HCT116 (cell line): ENCODE measurements at regions not wholly inside any gene's neighbourhood (a gene's known extent, or its start where the extent isn't known, plus 50 kb on each side); places are given as distances from the start of the nearest gene placed in this dataset.
A peak's percentile ranks its signal among the peaks of the same experiment; 100 is the strongest.
"Not testable (repeated sequence)": the region's sequence is repeated elsewhere in the genome, so short reads cannot be mapped to it uniquely, and the experiment has no call there.

Experiments
- ATAC-seq: fragments of 200-7000 bp; cut with Tn5 transposase; 2 replicates; pipeline ENCODE4 v1.9.1; 2020; ENCODE audit warnings: mild to moderate bottlenecking, moderate library complexity
- BruUV-seq: library from RNA; stranded (reverse); fragments of 400-500 nt; replicated peaks from 2 replicates; lab custom pipeline; 2021; lab: Mats Ljungman, UMichigan
- CTCF ChIA-PET: fragments of 300-600 bp; sonication (Branson Sonifier 250); formaldehyde crosslinking; loops from one replicate; lab custom pipeline; 2021; ENCODE audit warnings: antibody characterized with exemption; lab: Charles Lee
- POLR2A ChIA-PET: fragments of 300-600, 350-600 bp; sonication (Branson Sonifier 250); formaldehyde crosslinking; loops from one replicate; lab custom pipeline; 2021; ENCODE audit warnings: antibody characterized with exemption; lab: Charles Lee
- RAD21 ChIA-PET, 2 experiments: fragments of 300-600 bp; sonication (Branson Sonifier 250); formaldehyde crosslinking; loops; one replicate each; lab custom pipeline; 2023; ENCODE audit warnings: low total read pairs in 2 of 2; ENCODE audit not compliant: uncharacterized antibody in 2 of 2, unreplicated experiment in 2 of 2, low non-redundant PET in 1 of 2; lab: Charles Lee
- DNase-seq: peaks from one replicate; pipeline ENCODE4 v3.0.0-alpha.2; 2010; ENCODE audit warnings: low read depth, low spot score
- H2AFZ ChIP-seq: fragments of 200-600 bp; shearing (Covaris generic), sonication (generic); 2 replicates; pipeline ENCODE4 v1.6.1; 2017; ENCODE audit warnings: low read depth, mixed run types, mixed read lengths, antibody characterized with exemption, low read length; ENCODE audit not compliant: poor library complexity, severe bottlenecking
- H3K27ac ChIP-seq: 2 replicates; pipeline ENCODE4 v1.5.1; 2012; ENCODE audit warnings: low read depth, low read length
- H3K27me3 ChIP-seq: fragments of 200-600 bp; sonication (generic); 2 replicates; pipeline ENCODE4 v1.6.1; 2016; ENCODE audit warnings: mixed run types, low read length, mixed read lengths; ENCODE audit not compliant: insufficient read depth
- H3K36me3 ChIP-seq, 2 experiments: fragments of 200-500 bp in 1 of 2; fragments of 200-600 bp in 1 of 2; sonication (Bioruptor generic) in 1 of 2; sonication (generic) in 1 of 2; 2 replicates each; pipeline versions ENCODE4 v1.5.1 to v1.6.1; 2014 to 2016; ENCODE audit warnings: low read length in 2 of 2, inconsistent platforms in 1 of 2, mixed read lengths in 1 of 2, mixed run types in 1 of 2; ENCODE audit not compliant: insufficient read depth in 2 of 2, control insufficient read depth in 1 of 2
- H3K4me1 ChIP-seq, 2 experiments: fragments of 200-600 bp in 1 of 2; sonication (generic) in 1 of 2; 2 replicates each; pipeline versions ENCODE4 v1.5.1 to v1.6.1; 2012 to 2017; ENCODE audit warnings: low read length in 2 of 2, inconsistent platforms in 1 of 2, mild to moderate bottlenecking in 1 of 2, mixed read lengths in 1 of 2, mixed run types in 1 of 2, moderate library complexity in 1 of 2; ENCODE audit not compliant: insufficient read depth in 2 of 2, control insufficient read depth in 1 of 2
- H3K4me2 ChIP-seq: fragments of 200-600 bp; sonication (generic); 2 replicates; pipeline ENCODE4 v1.6.1; 2017; ENCODE audit warnings: mixed run types, low read length, mixed read lengths
- H3K4me3 ChIP-seq, 2 experiments: fragments of 200-600 bp in 1 of 2; sonication (generic) in 1 of 2; replicated peaks in 1 of 2; 2 replicates each; pipeline ENCODE4 v1.5.1; 2011 to 2016; ENCODE audit warnings: low read length in 2 of 2, control low read depth in 1 of 2, low read depth in 1 of 2, mild to moderate bottlenecking in 1 of 2, mixed read lengths in 1 of 2, mixed run types in 1 of 2
- H3K79me2 ChIP-seq: fragments of 200-600 bp; sonication (generic); 2 replicates; pipeline ENCODE4 v1.6.1; 2017; ENCODE audit warnings: mild to moderate bottlenecking, mixed run types, low read length, moderate library complexity, mixed read lengths; ENCODE audit not compliant: insufficient read depth
- H3K9ac ChIP-seq: fragments of 200-600 bp; sonication (generic); 2 replicates; pipeline ENCODE4 v1.6.1; 2016; ENCODE audit warnings: low read length, mixed read lengths
- H3K9me2 ChIP-seq: fragments of 200-600 bp; sonication (generic), shearing (Covaris generic); 2 replicates; pipeline ENCODE4 v1.6.1; 2017; ENCODE audit warnings: mixed run types, mild to moderate bottlenecking, moderate library complexity; ENCODE audit not compliant: insufficient read depth
- H3K9me3 ChIP-seq, 2 experiments: fragments of 200-500 bp in 1 of 2; fragments of 200-600 bp in 1 of 2; sonication (Bioruptor generic) in 1 of 2; sonication (generic) in 1 of 2; 2 replicates each; pipeline ENCODE4 v1.6.1; 2014 to 2017; ENCODE audit warnings: low read length in 2 of 2, mixed read lengths in 2 of 2, inconsistent platforms in 1 of 2, low read depth in 1 of 2, mild to moderate bottlenecking in 1 of 2, mixed run types in 1 of 2, moderate library complexity in 1 of 2; ENCODE audit not compliant: control insufficient read depth in 1 of 2, insufficient read depth in 1 of 2
- H4K20me1 ChIP-seq: fragments of 200-600 bp; sonication (generic), shearing (Covaris generic); 2 replicates; pipeline ENCODE4 v1.6.1; 2017; ENCODE audit warnings: mixed run types, mild to moderate bottlenecking, moderate library complexity; ENCODE audit not compliant: insufficient read depth
- CEBPB ChIP-seq: IDR thresholded peaks from 2 replicates; pipeline ENCODE4 v1.6.1; 2012; ENCODE audit warnings: low read depth
- EGR1 ChIP-seq: IDR thresholded peaks from 2 replicates; pipeline ENCODE4 v1.6.1; 2012; ENCODE audit warnings: low read depth
- FOSL1 ChIP-seq: IDR thresholded peaks from 2 replicates; pipeline ENCODE4 v1.6.1; 2012; ENCODE audit warnings: low read depth
- POLR2A ChIP-seq: IDR thresholded peaks from 2 replicates; pipeline ENCODE4 v1.7.0; 2011; ENCODE audit warnings: borderline replicate concordance; ENCODE audit not compliant: insufficient read depth, insufficient read length; ENCODE audit errors: extremely low read depth
- SIN3A ChIP-seq: IDR thresholded peaks from 2 replicates; pipeline ENCODE4 v1.6.1; 2012; ENCODE audit warnings: low read depth
- SRF ChIP-seq: IDR thresholded peaks from 2 replicates; pipeline ENCODE4 v1.6.1; 2012; ENCODE audit warnings: low read depth
- intact Hi-C: fragments of 100-400 bp; cut with micrococcal nuclease; formaldehyde crosslinking; loops from 2 replicates; pipeline ENCODE4 v1.10.0; 2022
- TF ChIP-seq, protein P1 (sequence below): IDR thresholded peaks from 2 replicates; pipeline ENCODE4 v1.6.1; 2012; ENCODE audit warnings: low read depth
- TF ChIP-seq, protein P2 (sequence below), 3 experiments: fragments of 200-600 bp in 1 of 3; sonication (generic) in 1 of 3; IDR thresholded peaks in 2 of 3; conservative IDR thresholded peaks in 1 of 3; 2 replicates each; pipeline ENCODE4 v1.5.1; 2012 to 2017; ENCODE audit warnings: low read depth in 2 of 3, low read length in 2 of 3, antibody characterized with exemption in 1 of 3, borderline replicate concordance in 1 of 3, control low read depth in 1 of 3, mild to moderate bottlenecking in 1 of 3, mixed read lengths in 1 of 3, mixed run types in 1 of 3, moderate library complexity in 1 of 3; ENCODE audit not compliant: insufficient read depth in 1 of 3
- TF ChIP-seq, protein P3 (sequence below): IDR thresholded peaks from 2 replicates; pipeline ENCODE4 v1.6.1; 2011; ENCODE audit warnings: mild to moderate bottlenecking, low read length, moderate library complexity; ENCODE audit not compliant: insufficient replicate concordance; ENCODE audit errors: extremely low read depth

DNA sequence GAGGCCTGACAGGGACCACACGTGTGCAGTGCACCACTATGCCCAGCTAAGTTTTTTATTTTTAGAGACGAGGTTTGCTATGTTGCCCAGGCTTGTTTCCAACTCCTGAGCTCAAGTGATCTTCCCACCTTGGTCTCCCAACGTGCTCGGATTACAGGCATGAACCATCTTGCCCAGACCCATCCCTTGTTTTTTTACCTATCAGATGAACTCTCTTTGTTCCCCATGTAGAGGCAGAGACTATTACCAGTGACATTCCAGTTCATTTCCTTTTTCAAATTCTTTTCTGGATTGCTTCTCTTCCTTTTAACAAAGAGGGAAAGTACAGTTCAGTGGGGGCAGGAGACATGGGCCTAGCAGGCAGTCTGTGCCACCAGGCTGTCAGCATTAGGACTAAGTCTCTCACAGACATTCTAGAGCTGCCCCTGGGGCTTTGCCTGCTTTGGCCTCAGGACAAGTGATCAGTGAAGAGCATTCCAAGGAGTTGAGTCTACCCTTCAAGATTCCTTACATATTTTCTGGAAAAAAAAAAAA, 103.5 kb upstream of the SLC7A14 start:
- Histone ChIP-seq H3K27ac (peak overlapping the region; percentile 27; the same call in 1 of the 2 replicates), H3K36me3 (no peaks in the 10 kb centered on the region), H2AFZ (peak overlapping the region; percentile 96), H3K4me3 (no peak overlapping the region), H3K9ac (no peak overlapping the region), H3K27me3 (no peaks in the 10 kb centered on the region), H3K9me3 (no peaks in the 10 kb centered on the region), H3K79me2 (no peaks in the 10 kb centered on the region), H3K4me1 (peaks cover 11 to 18% of the 10 kb centered on the region in 2 experiments), H3K9me2 (no peaks in the 10 kb centered on the region), H4K20me1 (no peaks in the 10 kb centered on the region), H3K4me2 (peak overlapping the region; percentile 58)
- intact Hi-C loops: no loop called here
- ChIA-PET CTCF (interaction anchor here (1.4 to 3.2 kb wide), 2 partner anchors 84 to 275 kb away, joined by 3 to 14 read pairs; no protein-coding TSS in a partner anchor), RAD21 (interaction anchor here in 1 of 2 experiments (1.4 to 1.8 kb wide), 2 partner anchors 120 to 276 kb away, joined by 3 to 10 read pairs; no protein-coding TSS in a partner anchor), POLR2A (no interaction called here)
- no TSS peak for BruUV-seq
- TF ChIP-seq EGR1 (no peak), SRF (no peak), FOSL1 (no peak), CEBPB (no peak), POLR2A (no peak), SIN3A (no peak)
- TF ChIP-seq, protein P1, sequence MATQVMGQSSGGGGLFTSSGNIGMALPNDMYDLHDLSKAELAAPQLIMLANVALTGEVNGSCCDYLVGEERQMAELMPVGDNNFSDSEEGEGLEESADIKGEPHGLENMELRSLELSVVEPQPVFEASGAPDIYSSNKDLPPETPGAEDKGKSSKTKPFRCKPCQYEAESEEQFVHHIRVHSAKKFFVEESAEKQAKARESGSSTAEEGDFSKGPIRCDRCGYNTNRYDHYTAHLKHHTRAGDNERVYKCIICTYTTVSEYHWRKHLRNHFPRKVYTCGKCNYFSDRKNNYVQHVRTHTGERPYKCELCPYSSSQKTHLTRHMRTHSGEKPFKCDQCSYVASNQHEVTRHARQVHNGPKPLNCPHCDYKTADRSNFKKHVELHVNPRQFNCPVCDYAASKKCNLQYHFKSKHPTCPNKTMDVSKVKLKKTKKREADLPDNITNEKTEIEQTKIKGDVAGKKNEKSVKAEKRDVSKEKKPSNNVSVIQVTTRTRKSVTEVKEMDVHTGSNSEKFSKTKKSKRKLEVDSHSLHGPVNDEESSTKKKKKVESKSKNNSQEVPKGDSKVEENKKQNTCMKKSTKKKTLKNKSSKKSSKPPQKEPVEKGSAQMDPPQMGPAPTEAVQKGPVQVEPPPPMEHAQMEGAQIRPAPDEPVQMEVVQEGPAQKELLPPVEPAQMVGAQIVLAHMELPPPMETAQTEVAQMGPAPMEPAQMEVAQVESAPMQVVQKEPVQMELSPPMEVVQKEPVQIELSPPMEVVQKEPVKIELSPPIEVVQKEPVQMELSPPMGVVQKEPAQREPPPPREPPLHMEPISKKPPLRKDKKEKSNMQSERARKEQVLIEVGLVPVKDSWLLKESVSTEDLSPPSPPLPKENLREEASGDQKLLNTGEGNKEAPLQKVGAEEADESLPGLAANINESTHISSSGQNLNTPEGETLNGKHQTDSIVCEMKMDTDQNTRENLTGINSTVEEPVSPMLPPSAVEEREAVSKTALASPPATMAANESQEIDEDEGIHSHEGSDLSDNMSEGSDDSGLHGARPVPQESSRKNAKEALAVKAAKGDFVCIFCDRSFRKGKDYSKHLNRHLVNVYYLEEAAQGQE: no peak
- TF ChIP-seq, protein P2, sequence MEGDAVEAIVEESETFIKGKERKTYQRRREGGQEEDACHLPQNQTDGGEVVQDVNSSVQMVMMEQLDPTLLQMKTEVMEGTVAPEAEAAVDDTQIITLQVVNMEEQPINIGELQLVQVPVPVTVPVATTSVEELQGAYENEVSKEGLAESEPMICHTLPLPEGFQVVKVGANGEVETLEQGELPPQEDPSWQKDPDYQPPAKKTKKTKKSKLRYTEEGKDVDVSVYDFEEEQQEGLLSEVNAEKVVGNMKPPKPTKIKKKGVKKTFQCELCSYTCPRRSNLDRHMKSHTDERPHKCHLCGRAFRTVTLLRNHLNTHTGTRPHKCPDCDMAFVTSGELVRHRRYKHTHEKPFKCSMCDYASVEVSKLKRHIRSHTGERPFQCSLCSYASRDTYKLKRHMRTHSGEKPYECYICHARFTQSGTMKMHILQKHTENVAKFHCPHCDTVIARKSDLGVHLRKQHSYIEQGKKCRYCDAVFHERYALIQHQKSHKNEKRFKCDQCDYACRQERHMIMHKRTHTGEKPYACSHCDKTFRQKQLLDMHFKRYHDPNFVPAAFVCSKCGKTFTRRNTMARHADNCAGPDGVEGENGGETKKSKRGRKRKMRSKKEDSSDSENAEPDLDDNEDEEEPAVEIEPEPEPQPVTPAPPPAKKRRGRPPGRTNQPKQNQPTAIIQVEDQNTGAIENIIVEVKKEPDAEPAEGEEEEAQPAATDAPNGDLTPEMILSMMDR (IDR thresholded peaks at IDR 0.05 in 2 of 3, conservative IDR thresholded peaks at IDR 0.05 in 1 of 3; ENCODE audit: borderline replicate concordance in 1 of 3, insufficient read depth in 1 of 3, low read depth in 2 of 3, low read length in 2 of 3): no peak
- TF ChIP-seq, protein P3, sequence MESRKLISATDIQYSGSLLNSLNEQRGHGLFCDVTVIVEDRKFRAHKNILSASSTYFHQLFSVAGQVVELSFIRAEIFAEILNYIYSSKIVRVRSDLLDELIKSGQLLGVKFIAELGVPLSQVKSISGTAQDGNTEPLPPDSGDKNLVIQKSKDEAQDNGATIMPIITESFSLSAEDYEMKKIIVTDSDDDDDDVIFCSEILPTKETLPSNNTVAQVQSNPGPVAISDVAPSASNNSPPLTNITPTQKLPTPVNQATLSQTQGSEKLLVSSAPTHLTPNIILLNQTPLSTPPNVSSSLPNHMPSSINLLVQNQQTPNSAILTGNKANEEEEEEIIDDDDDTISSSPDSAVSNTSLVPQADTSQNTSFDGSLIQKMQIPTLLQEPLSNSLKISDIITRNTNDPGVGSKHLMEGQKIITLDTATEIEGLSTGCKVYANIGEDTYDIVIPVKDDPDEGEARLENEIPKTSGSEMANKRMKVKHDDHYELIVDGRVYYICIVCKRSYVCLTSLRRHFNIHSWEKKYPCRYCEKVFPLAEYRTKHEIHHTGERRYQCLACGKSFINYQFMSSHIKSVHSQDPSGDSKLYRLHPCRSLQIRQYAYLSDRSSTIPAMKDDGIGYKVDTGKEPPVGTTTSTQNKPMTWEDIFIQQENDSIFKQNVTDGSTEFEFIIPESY: no peak
- ATAC-seq: peak; percentile 78
- DNase-seq: peak; percentile 16

DNA sequence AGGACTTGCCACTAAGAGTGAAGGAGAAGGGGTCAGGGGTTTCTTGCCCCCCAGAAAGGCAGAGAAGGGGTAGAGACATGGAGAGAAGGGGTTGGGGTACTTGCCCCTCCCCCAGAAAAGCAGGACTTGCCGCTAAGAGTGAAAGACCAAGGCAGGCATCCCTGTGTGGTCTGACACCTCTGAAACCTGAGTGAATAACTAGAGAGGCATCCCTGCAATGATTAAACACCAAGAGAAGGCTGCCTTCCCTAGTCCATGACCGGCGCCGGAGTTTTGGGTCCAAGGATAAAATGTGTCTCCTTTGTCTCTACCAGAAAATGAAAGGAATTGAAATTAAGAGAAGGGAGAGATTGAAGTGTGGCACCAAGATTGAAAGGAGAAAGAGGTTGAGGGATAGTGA, 102.3 kb upstream of the SLC7A14 start:
- H3K9me3 ChIP-seq, H3K9me2 ChIP-seq, DNase-seq, H3K27me3 ChIP-seq, H3K4me3 ChIP-seq, H3K79me2 ChIP-seq, BruUV-seq, H3K9ac ChIP-seq, CTCF ChIA-PET, H3K36me3 ChIP-seq, ATAC-seq, POLR2A ChIA-PET, intact Hi-C loops, H3K27ac ChIP-seq, H2AFZ ChIP-seq, H3K4me2 ChIP-seq, H4K20me1 ChIP-seq, RAD21 ChIA-PET: not testable (repeated sequence)
- peaks cover 11 to 18% of the 10 kb centered on the region in 2 experiments for H3K4me1 ChIP-seq
